ENCODE measurements at regions not wholly inside any gene's neighbourhood (a gene's known extent, or its start where the extent isn't known, plus 50 kb on each side); places are given as distances from the start of the nearest gene placed in this dataset.

GRCh38 chr12:63397807-63398206, 246.8 kb upstream of the AVPR1A start:
- ChIA-PET POLR2A (no interaction called here), SMC1A (ENCODE audit: uncharacterized antibody, unreplicated experiment) (no interaction called here), CTCF (interaction anchor here (1.0 kb wide), 1 partner anchor 22 kb away, joined by 3 read pairs; no protein-coding TSS in a partner anchor), RAD21 (ENCODE audit: unreplicated experiment) (no interaction called here)
- Histone ChIP-seq H3K79me2 (ENCODE audit: control insufficient read depth, insufficient read depth, low read length) (no peaks in the 10 kb centered on the region), H3K36me3 (ENCODE audit: control insufficient read depth in 2 of 2, insufficient read depth in 2 of 2, low read length in 1 of 2) (no peaks in the 10 kb centered on the region), H3K4me3 (no peak overlapping the region), H3K27ac (ENCODE audit: control insufficient read depth, insufficient read depth) (no peak overlapping the region), H3K9ac (ENCODE audit: control insufficient read depth, insufficient read depth, low read length) (no peak overlapping the region), H4K20me1 (ENCODE audit: control insufficient read depth, insufficient read depth) (no peaks in the 10 kb centered on the region), H3K9me3 (replicated peaks; ENCODE audit: control insufficient read depth, insufficient read depth, low read length) (no peaks in the 10 kb centered on the region; the same call in 2 of the 3 replicates), H2AFZ (ENCODE audit: control insufficient read depth, low read depth, low read length) (no peak overlapping the region), H3K4me2 (ENCODE audit: control insufficient read depth, insufficient read depth) (no peak overlapping the region), H3K27me3 (replicated peaks in 1 of 2; ENCODE audit: control insufficient read depth in 2 of 2, insufficient read depth in 2 of 2, low read length in 1 of 2) (no peaks in the 10 kb centered on the region), H3K4me1 (ENCODE audit: control insufficient read depth, insufficient read depth, low read length) (no peaks in the 10 kb centered on the region)
- in situ Hi-C loops (cut with MboI): no loop called here
- no peak for FAIRE-seq
- DNase-seq (ENCODE audit: low read depth, low spot score): no peak
- ATAC-seq: peak; percentile 51
- 25% methylated on average over 4 of the region's 4 CpGs for WGBS (ENCODE audit: insufficient coverage, insufficient replicate concordance, low lambda C conversion rate, missing lambda C conversion rate)
- intact Hi-C loops (cut with micrococcal nuclease; ENCODE audit: unreplicated experiment): loop anchor here (5.0 kb wide), 1 partner anchor 91 kb away; no protein-coding TSS in a partner anchor
- TF ChIP-seq EP300 (IDR thresholded peaks at IDR 0.05; ENCODE audit: borderline replicate concordance in 1 of 2, control insufficient read depth in 1 of 2, low read depth in 2 of 2, low read length in 2 of 2) (no peak), HSF1 (IDR thresholded peaks at IDR 0.05; ENCODE audit: low read depth, low read length) (no peak), BRCA1 (IDR thresholded peaks at IDR 0.05; ENCODE audit: low read depth, low read length) (no peak)
- no TSS peak for BruUV-seq (replicated peaks)

- H3K27me3 ChIP-seq (replicated peaks in 1 of 2; ENCODE audit: control insufficient read depth in 2 of 2, insufficient read depth in 2 of 2, low read length in 1 of 2): no peaks in the 10 kb centered on the region
- POLR2A ChIA-PET: no interaction called here
- intact Hi-C loops (cut with micrococcal nuclease; ENCODE audit: unreplicated experiment): loop anchor here (5.0 kb wide), 1 partner anchor 89 kb away; no protein-coding TSS in a partner anchor
- FAIRE-seq: no peak
- CTCF ChIA-PET: no interaction called here
- H3K9me3 ChIP-seq (replicated peaks; ENCODE audit: control insufficient read depth, insufficient read depth, low read length): no peaks in the 10 kb centered on the region; the same call in 2 of the 3 replicates
- TF ChIP-seq TCF7 (IDR thresholded peaks at IDR 0.05; ENCODE audit: borderline replicate concordance): no peak
- peak; percentile 72 for TF ChIP-seq RUNX3 (IDR thresholded peaks at IDR 0.05; ENCODE audit: low read length)
- TF ChIP-seq E4F1 (IDR thresholded peaks at IDR 0.05; ENCODE audit: borderline replicate concordance, partially characterized antibody): no peak
- no peak for TF ChIP-seq PML (IDR thresholded peaks at IDR 0.05; ENCODE audit: low read length)
- TF ChIP-seq CBFB (IDR thresholded peaks at IDR 0.05; ENCODE audit: low read depth): 0 out of 2 replicates have a peak, but pooled peaks have one; percentile 47
- TF ChIP-seq MLLT1 (IDR thresholded peaks at IDR 0.05): 0 out of 2 replicates have a peak, but pooled peaks have one; percentile 26
- TF ChIP-seq BACH1 (IDR thresholded peaks at IDR 0.05; ENCODE audit: borderline replicate concordance): no peak
- 33% methylated on average over 3 of the region's 3 CpGs for WGBS (ENCODE audit: insufficient coverage, insufficient replicate concordance, low lambda C conversion rate, missing lambda C conversion rate)
- H3K79me2 ChIP-seq (ENCODE audit: control insufficient read depth, insufficient read depth, low read length): no peaks in the 10 kb centered on the region
- no peak overlapping the region for H2AFZ ChIP-seq (ENCODE audit: control insufficient read depth, low read depth, low read length)
- DNase-seq (ENCODE audit: low read depth, low spot score): no peak
- no peak overlapping the region for H3K4me2 ChIP-seq (ENCODE audit: control insufficient read depth, insufficient read depth)
- SMC1A ChIA-PET (ENCODE audit: uncharacterized antibody, unreplicated experiment): no interaction called here
- peak; percentile 73 for ATAC-seq
- in situ Hi-C loops (cut with MboI): no loop called here
- no TSS peak for BruUV-seq (replicated peaks)
- no peaks in the 10 kb centered on the region for H3K4me1 ChIP-seq (ENCODE audit: control insufficient read depth, insufficient read depth, low read length)
- no peak overlapping the region for H3K9ac ChIP-seq (ENCODE audit: control insufficient read depth, insufficient read depth, low read length)
- no peak overlapping the region for H3K27ac ChIP-seq (ENCODE audit: control insufficient read depth, insufficient read depth)
- H3K4me3 ChIP-seq: no peak overlapping the region
- no peaks in the 10 kb centered on the region for H4K20me1 ChIP-seq (ENCODE audit: control insufficient read depth, insufficient read depth)
- RAD21 ChIA-PET (ENCODE audit: unreplicated experiment): no interaction called here
- H3K36me3 ChIP-seq (ENCODE audit: control insufficient read depth in 2 of 2, insufficient read depth in 2 of 2, low read length in 1 of 2): no peaks in the 10 kb centered on the region
These were observed 245.1 kb upstream of the AVPR1A start for GRCh38 chr12:63396135-63396534.

All from GM12878 (cell line).